GM12878 (cell line): ENCODE measurements at regions not wholly inside any gene's neighbourhood (a gene's known extent, or its start where the extent isn't known, plus 50 kb on each side); places are given as distances from the start of the nearest gene placed in this dataset.
A peak's percentile ranks its signal among the peaks of the same experiment; 100 is the strongest.
"Not testable (repeated sequence)": the region's sequence is repeated elsewhere in the genome, so short reads cannot be mapped to it uniquely, and the experiment has no call there.

ENCODE experiments used
- ATAC-seq: fragments of 200-7000 bp; cut with Tn5 transposase; 3 replicates; pipeline ENCODE4 v1.9.1; 2020; ENCODE audit warnings: mild to moderate bottlenecking, moderate library complexity
- BruUV-seq: library from RNA; stranded (reverse); fragments of 400-500 nt; replicated peaks from 2 replicates; lab custom pipeline; 2021; lab: Mats Ljungman, UMichigan
- CTCF ChIA-PET: fragments of 300-600 bp; sonication (Branson Sonifier 250); formaldehyde crosslinking; extraction: SDS; loops from one replicate; lab custom pipeline; 2021; ENCODE audit warnings: inconsistent platforms; lab: Yijun Ruan, JAX
- POLR2A ChIA-PET: fragments of 350-600 bp; formaldehyde crosslinking; extraction: SDS; loops from one replicate; lab custom pipeline; 2021; ENCODE audit warnings: inconsistent platforms; lab: Charles Lee
- RAD21 ChIA-PET: fragments of 300-600 bp; sonication (Branson Sonifier 250); formaldehyde crosslinking; loops from one replicate; lab custom pipeline; 2023; ENCODE audit warnings: antibody characterized with exemption; ENCODE audit not compliant: unreplicated experiment; lab: Charles Lee
- SMC1A ChIA-PET: fragments of 300-600 bp; sonication (Branson Sonifier 250); formaldehyde crosslinking; loops from one replicate; lab custom pipeline; 2023; ENCODE audit not compliant: unreplicated experiment, uncharacterized antibody; lab: Charles Lee
- DNase-seq: peaks from one replicate; pipeline ENCODE4 v3.0.0-alpha.2; 2011; ENCODE audit warnings: low read depth, low spot score
- FAIRE-seq: peaks from 3 replicates; lab custom pipeline; 2011; peaks lifted over from hg19 to GRCh38; lab: Jason Lieb, UNC
- H2AFZ ChIP-seq: 2 replicates; pipeline ENCODE4 v1.6.0; 2011; ENCODE audit warnings: low read depth, low read length, control low read depth; ENCODE audit not compliant: control insufficient read depth
- H3K27ac ChIP-seq: 2 replicates; pipeline ENCODE4 v1.5.1; 2011; ENCODE audit warnings: control low read depth; ENCODE audit not compliant: control insufficient read depth, insufficient read depth
- H3K27me3 ChIP-seq, 2 experiments: replicated peaks in 1 of 2; 2 replicates each; pipeline versions ENCODE4 v1.6.0 to v1.6.1; 2011; ENCODE audit warnings: low read length in 1 of 2; ENCODE audit not compliant: control insufficient read depth in 2 of 2, insufficient read depth in 2 of 2
- H3K36me3 ChIP-seq, 2 experiments: 2 replicates each; pipeline ENCODE4 v1.5.1; 2011; ENCODE audit warnings: low read length in 1 of 2; ENCODE audit not compliant: control insufficient read depth in 2 of 2, insufficient read depth in 2 of 2
- H3K4me1 ChIP-seq: 2 replicates; pipeline ENCODE4 v1.6.1; 2011; ENCODE audit warnings: mild to moderate bottlenecking, low read length, moderate library complexity, mixed read lengths; ENCODE audit not compliant: control insufficient read depth, insufficient read depth
- H3K4me2 ChIP-seq: 2 replicates; pipeline ENCODE4 v1.6.0; 2011; ENCODE audit warnings: control low read depth; ENCODE audit not compliant: control insufficient read depth, insufficient read depth
- H3K4me3 ChIP-seq: fragments of 200-600 bp; sonication (generic); 2 replicates; pipeline ENCODE4 v1.5.1; 2016
- H3K79me2 ChIP-seq: 2 replicates; pipeline ENCODE4 v1.6.0; 2011; ENCODE audit warnings: low read length; ENCODE audit not compliant: control insufficient read depth, insufficient read depth
- H3K9ac ChIP-seq: 2 replicates; pipeline ENCODE4 v1.8.0; 2011; ENCODE audit warnings: low read length, control low read depth, mixed read lengths; ENCODE audit not compliant: control insufficient read depth, insufficient read depth
- H3K9me3 ChIP-seq: replicated peaks from 3 replicates; pipeline ENCODE4 v1.5.1; 2011; ENCODE audit warnings: mild to moderate bottlenecking, low read length; ENCODE audit not compliant: control insufficient read depth, insufficient read depth
- H4K20me1 ChIP-seq: 2 replicates; pipeline ENCODE4 v1.6.0; 2011; ENCODE audit not compliant: control insufficient read depth, insufficient read depth
- WGBS: methylation state at CpG from one replicate; pipeline ENCODE4 v1.1.6; 2016; ENCODE audit warnings: low lambda C conversion rate; ENCODE audit not compliant: insufficient replicate concordance, insufficient coverage; ENCODE audit errors: missing lambda C conversion rate; 5-methylcytosine and 5-hydroxymethylcytosine counted together
- in situ Hi-C: fragments of 300-500 bp; cut with MboI; formaldehyde crosslinking; loops from 9 replicates; pipeline ENCODE4 v1.14.3; 2018; ENCODE audit warnings: mixed read lengths
- intact Hi-C: fragments of 100-400 bp; cut with micrococcal nuclease; formaldehyde crosslinking; loops from one replicate; pipeline ENCODE4 v1.14.2; 2022; ENCODE audit not compliant: unreplicated experiment

- H3K4me2 ChIP-seq, H3K4me1 ChIP-seq, DNase-seq, H3K36me3 ChIP-seq, H3K4me3 ChIP-seq, BruUV-seq, CTCF ChIA-PET, H3K9ac ChIP-seq, H3K9me3 ChIP-seq, H3K27ac ChIP-seq, RAD21 ChIA-PET, H2AFZ ChIP-seq, in situ Hi-C loops, H4K20me1 ChIP-seq, intact Hi-C loops, H3K79me2 ChIP-seq, H3K27me3 ChIP-seq, ATAC-seq, SMC1A ChIA-PET, POLR2A ChIA-PET: not testable (repeated sequence)
- peak; percentile 72 for FAIRE-seq
- WGBS, result 0% methylated on average over 1 of the region's 1 CpG
Observed at GRCh38 chr16:18159185-18159584, 177.4 kb downstream of the NPIPA8 start.

DNA sequence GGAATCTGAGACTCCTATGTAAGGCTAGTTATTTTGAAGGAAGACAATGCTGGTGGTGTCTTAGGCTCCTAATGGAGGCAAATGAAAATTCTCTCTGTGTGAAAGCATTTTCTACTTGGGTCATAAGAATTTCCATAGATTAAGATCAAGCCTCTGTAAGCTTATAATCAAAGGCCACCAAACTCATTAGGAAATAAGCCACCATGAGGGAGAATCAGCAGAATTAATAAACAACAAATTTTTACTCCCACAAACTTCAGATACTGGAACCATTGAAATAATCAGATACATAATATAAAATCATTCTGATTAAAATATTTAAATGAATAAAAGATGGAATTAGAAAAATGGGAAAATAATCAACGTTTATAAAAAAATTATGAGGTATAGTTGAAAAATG, 178.7 kb downstream of the NPIPA8 start:
- intact Hi-C loops, H3K27me3 ChIP-seq, H3K27ac ChIP-seq, ATAC-seq, H3K36me3 ChIP-seq, H2AFZ ChIP-seq, SMC1A ChIA-PET, DNase-seq, FAIRE-seq, H3K4me1 ChIP-seq, H4K20me1 ChIP-seq, H3K9me3 ChIP-seq, RAD21 ChIA-PET, H3K4me2 ChIP-seq, H3K4me3 ChIP-seq, H3K9ac ChIP-seq, in situ Hi-C loops, CTCF ChIA-PET, POLR2A ChIA-PET, H3K79me2 ChIP-seq, BruUV-seq: not testable (repeated sequence)
- 0% methylated on average over 1 of the region's 1 CpG for WGBS

DNA sequence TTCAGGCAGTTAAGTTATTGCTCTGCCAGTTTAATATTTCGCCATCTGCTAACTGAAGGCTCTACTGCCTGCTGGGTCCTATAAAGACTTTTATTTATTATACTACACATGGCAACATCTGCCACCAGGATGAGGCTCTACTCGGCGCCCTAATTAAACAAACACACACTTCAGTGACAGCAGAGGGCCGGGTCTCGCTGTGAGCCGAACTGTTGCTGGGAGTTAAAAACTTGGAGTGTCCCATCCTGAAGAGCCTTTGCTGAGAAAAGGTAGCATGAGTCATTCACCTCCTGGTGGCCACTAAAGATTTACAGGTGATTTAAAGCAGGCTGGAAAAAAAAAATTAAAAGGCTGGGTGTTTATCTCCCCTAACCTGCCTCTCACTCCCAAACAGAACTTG, 183.7 kb downstream of the NPIPA8 start:
- ATAC-seq, H3K4me3 ChIP-seq, RAD21 ChIA-PET, H4K20me1 ChIP-seq, SMC1A ChIA-PET, H3K4me1 ChIP-seq, H3K9me3 ChIP-seq, DNase-seq, H3K27me3 ChIP-seq, H3K36me3 ChIP-seq, in situ Hi-C loops, intact Hi-C loops, POLR2A ChIA-PET, H3K79me2 ChIP-seq, H2AFZ ChIP-seq, H3K27ac ChIP-seq, H3K4me2 ChIP-seq, CTCF ChIA-PET, H3K9ac ChIP-seq, BruUV-seq, FAIRE-seq: not testable (repeated sequence)
- WGBS, result 68% methylated on average over 5 of the region's 6 CpGs

GRCh38 chr16:18148132-18148531, 188.4 kb downstream of the NPIPA8 start:
- SMC1A ChIA-PET, H3K4me3 ChIP-seq: not testable (repeated sequence)

More at GRCh38 chr16:18148132-18148531, 188.4 kb downstream of the NPIPA8 start:
- H3K27me3 ChIP-seq, H3K36me3 ChIP-seq, H3K4me1 ChIP-seq, H2AFZ ChIP-seq, H3K9me3 ChIP-seq, DNase-seq, BruUV-seq, H3K27ac ChIP-seq, intact Hi-C loops, ATAC-seq, POLR2A ChIA-PET, H3K79me2 ChIP-seq, H4K20me1 ChIP-seq, RAD21 ChIA-PET, CTCF ChIA-PET, H3K9ac ChIP-seq, H3K4me2 ChIP-seq: not testable (repeated sequence)
- in situ Hi-C loops, result loop anchor here (25.0 kb wide), 1 partner anchor 236 kb away; no protein-coding TSS in a partner anchor
- peak; percentile 64 for FAIRE-seq
- whole genome bisulfite sequencing, result no CpG with 5 or more reads among the region's 5 CpGs
